Mucosa of rectum (tissue), 2 donors: ENCODE measurements at regions not wholly inside any gene's neighbourhood (a gene's known extent, or its start where the extent isn't known, plus 50 kb on each side); places are given as distances from the start of the nearest gene placed in this dataset.

Experiments
- H3K27ac ChIP-seq, 2 donors: one replicate each; pipeline ENCODE4 v1.7.0; 2013; ENCODE audit warnings: inconsistent platforms in 2 of 2, low read depth in 2 of 2, low read length in 2 of 2
- H3K27me3 ChIP-seq, 2 donors: one replicate each; pipeline ENCODE4 v1.7.0; 2013; ENCODE audit warnings: low read length in 2 of 2; ENCODE audit not compliant: control insufficient read depth in 2 of 2, insufficient read depth in 2 of 2
- H3K36me3 ChIP-seq, 2 donors: one replicate each; pipeline ENCODE4 v1.7.0; 2013; ENCODE audit warnings: low read length in 2 of 2; ENCODE audit not compliant: control insufficient read depth in 2 of 2, insufficient read depth in 2 of 2
- H3K4me1 ChIP-seq, 2 donors: one replicate each; pipeline ENCODE4 v1.7.0; 2013; ENCODE audit warnings: low read length in 2 of 2, mild to moderate bottlenecking in 1 of 2; ENCODE audit not compliant: control insufficient read depth in 2 of 2, insufficient read depth in 2 of 2
- H3K4me3 ChIP-seq, 2 donors: one replicate each; pipeline ENCODE4 v1.7.0; 2013; ENCODE audit warnings: low read length in 2 of 2
- H3K9ac ChIP-seq, 2 donors: one replicate each; pipeline ENCODE4 v1.7.0; 2013; ENCODE audit warnings: low read length in 2 of 2, low read depth in 1 of 2, mild to moderate bottlenecking in 1 of 2
- H3K9me3 ChIP-seq, 2 donors: one replicate each; pipeline ENCODE4 v1.7.0; 2013; ENCODE audit warnings: low read length in 2 of 2; ENCODE audit not compliant: control insufficient read depth in 2 of 2
- donor health status: healthy.
- donor health status: Normal muscosa, but diverticular disease.

- Histone ChIP-seq H3K9ac (no peak overlapping the region), H3K27ac (no peak overlapping the region), H3K36me3 (no peaks in the 10 kb centered on the region), H3K9me3 (no peaks in the 10 kb centered on the region), H3K27me3 (no peaks in the 10 kb centered on the region), H3K4me1 (no peaks in the 10 kb centered on the region), H3K4me3 (no peak overlapping the region)
Measured at GRCh38 chr22:27443306-27443705, 358.2 kb downstream of the MN1 start.

- Histone ChIP-seq H3K4me3 (no peak overlapping the region), H3K27me3 (no peaks in the 10 kb centered on the region), H3K27ac (no peak overlapping the region)
Measured at GRCh38 chr22:27445881-27446280, 355.7 kb downstream of the MN1 start.

GRCh38 chr22:27447289-27447688 is 354.3 kb downstream of the MN1 start:
- no peak overlapping the region for H3K27ac ChIP-seq
- no peaks in the 10 kb centered on the region for H3K9me3 ChIP-seq
- H3K27me3 ChIP-seq: no peaks in the 10 kb centered on the region
- H3K4me1 ChIP-seq: no peaks in the 10 kb centered on the region
- H3K4me3 ChIP-seq: no peak overlapping the region
- H3K36me3 ChIP-seq: no peaks in the 10 kb centered on the region
- H3K9ac ChIP-seq: no peak overlapping the region

More at GRCh38 chr22:27445881-27446280, 355.7 kb downstream of the MN1 start:
- H3K4me1 ChIP-seq: no peaks in the 10 kb centered on the region
- no peak overlapping the region for H3K9ac ChIP-seq
- H3K36me3 ChIP-seq: no peaks in the 10 kb centered on the region
- no peaks in the 10 kb centered on the region for H3K9me3 ChIP-seq

- H3K27ac ChIP-seq: no peak overlapping the region
Measured at GRCh38 chr22:27450448-27450847, 351.1 kb downstream of the MN1 start.

GRCh38 chr22:27452245-27452644 is 349.3 kb downstream of the MN1 start:
- no peaks in the 10 kb centered on the region for H3K36me3 ChIP-seq
- no peak overlapping the region for H3K4me3 ChIP-seq
- no peaks in the 10 kb centered on the region for H3K4me1 ChIP-seq
- no peak overlapping the region for H3K27ac ChIP-seq
- no peak overlapping the region for H3K9ac ChIP-seq
- no peaks in the 10 kb centered on the region for H3K9me3 ChIP-seq
- no peaks in the 10 kb centered on the region for H3K27me3 ChIP-seq

More at GRCh38 chr22:27450448-27450847, 351.1 kb downstream of the MN1 start:
- H3K4me1 ChIP-seq: no peaks in the 10 kb centered on the region
- no peaks in the 10 kb centered on the region for H3K27me3 ChIP-seq
- no peaks in the 10 kb centered on the region for H3K36me3 ChIP-seq
- no peak overlapping the region for H3K4me3 ChIP-seq
- H3K9me3 ChIP-seq: no peaks in the 10 kb centered on the region
- no peak overlapping the region for H3K9ac ChIP-seq

- no peaks in the 10 kb centered on the region for H3K4me1 ChIP-seq
- H3K9me3 ChIP-seq: no peaks in the 10 kb centered on the region
Measured at GRCh38 chr22:27452922-27453321, 348.6 kb downstream of the MN1 start.

GRCh38 chr22:27453725-27454124 is 347.8 kb downstream of the MN1 start:
- H3K27me3 ChIP-seq: no peaks in the 10 kb centered on the region
- H3K9ac ChIP-seq: no peak overlapping the region
- no peak overlapping the region for H3K27ac ChIP-seq
- H3K36me3 ChIP-seq: no peaks in the 10 kb centered on the region
- no peaks in the 10 kb centered on the region for H3K9me3 ChIP-seq
- no peak overlapping the region for H3K4me3 ChIP-seq
- no peaks in the 10 kb centered on the region for H3K4me1 ChIP-seq

More at GRCh38 chr22:27452922-27453321, 348.6 kb downstream of the MN1 start:
- Histone ChIP-seq H3K27me3 (no peaks in the 10 kb centered on the region), H3K36me3 (no peaks in the 10 kb centered on the region), H3K4me3 (no peak overlapping the region), H3K9ac (no peak overlapping the region), H3K27ac (no peak overlapping the region)

GRCh38 chr22:27454807-27455450 is 346.6 kb downstream of the MN1 start:
- no peak overlapping the region for H3K9ac ChIP-seq
- no peaks in the 10 kb centered on the region for H3K4me1 ChIP-seq
- no peaks in the 10 kb centered on the region for H3K27me3 ChIP-seq
- no peak overlapping the region for H3K4me3 ChIP-seq
- no peaks in the 10 kb centered on the region for H3K36me3 ChIP-seq
- no peak overlapping the region for H3K27ac ChIP-seq
- H3K9me3 ChIP-seq: no peaks in the 10 kb centered on the region

- no peak overlapping the region for H3K9ac ChIP-seq
- H3K36me3 ChIP-seq: no peaks in the 10 kb centered on the region
- no peak overlapping the region for H3K27ac ChIP-seq
- H3K4me3 ChIP-seq: no peak overlapping the region
- no peaks in the 10 kb centered on the region for H3K4me1 ChIP-seq
- H3K27me3 ChIP-seq: no peaks in the 10 kb centered on the region
- H3K9me3 ChIP-seq: no peaks in the 10 kb centered on the region
Measured at GRCh38 chr22:27455526-27455925, 346.0 kb downstream of the MN1 start.

- H3K9me3 ChIP-seq: no peaks in the 10 kb centered on the region
- H3K4me3 ChIP-seq: no peak overlapping the region
- H3K4me1 ChIP-seq: no peaks in the 10 kb centered on the region
- no peaks in the 10 kb centered on the region for H3K27me3 ChIP-seq
- H3K36me3 ChIP-seq: no peaks in the 10 kb centered on the region
- no peak overlapping the region for H3K27ac ChIP-seq
- no peak overlapping the region for H3K9ac ChIP-seq
Measured at GRCh38 chr22:27456696-27457503, 344.7 kb downstream of the MN1 start.
